PC-3 (cell line): ENCODE measurements at regions not wholly inside any gene's neighbourhood (a gene's known extent, or its start where the extent isn't known, plus 50 kb on each side); places are given as distances from the start of the nearest gene placed in this dataset.

ENCODE experiments used
- ATAC-seq: fragments of 200-7000 bp; cut with Tn5 transposase; 2 replicates; pipeline ENCODE4 v1.9.1; 2020; ENCODE audit warnings: mild to moderate bottlenecking, moderate library complexity
- BruUV-seq: library from RNA; stranded (reverse); fragments of 400-500 nt; replicated peaks from 2 replicates; lab custom pipeline; 2021; lab: Mats Ljungman, UMichigan
- CTCF ChIA-PET: fragments of 300-600 bp; sonication (Branson Sonifier 250); formaldehyde crosslinking; loops from one replicate; lab custom pipeline; 2022; ENCODE audit warnings: antibody characterized with exemption; lab: Charles Lee
- POLR2A ChIA-PET: fragments of 300-600 bp; sonication (Branson Sonifier 250); formaldehyde crosslinking; loops from one replicate; lab custom pipeline; 2022; ENCODE audit warnings: antibody characterized with exemption; ENCODE audit not compliant: unreplicated experiment; lab: Charles Lee
- DNase-seq: peaks from one replicate; pipeline ENCODE4 v3.0.0-alpha.2; 2015
- H2AFZ ChIP-seq: fragments of 300-600 bp; sonication (generic); 2 replicates; pipeline ENCODE4 v1.6.0; 2016; ENCODE audit warnings: antibody characterized with exemption, low read length
- H3F3A ChIP-seq: fragments of 300-600 bp; sonication (generic); one replicate; pipeline ENCODE4 v1.6.0; 2017; ENCODE audit warnings: antibody characterized with exemption, low read length, control low read depth, mild to moderate bottlenecking; ENCODE audit not compliant: unreplicated experiment
- H3K27ac ChIP-seq: fragments of 300-600 bp; sonication (generic); 2 replicates; pipeline ENCODE4 v1.5.1; 2016; ENCODE audit warnings: mild to moderate bottlenecking, low read length
- H3K27me3 ChIP-seq: fragments of 300-600 bp; sonication (generic); 2 replicates; pipeline ENCODE4 v1.6.1; 2016; ENCODE audit warnings: low read length, mixed read lengths
- H3K36me3 ChIP-seq: fragments of 300-600 bp; sonication (generic); 2 replicates; pipeline ENCODE4 v1.6.1; 2016; ENCODE audit warnings: low read depth, mixed run types, low read length, mixed read lengths
- H3K4me1 ChIP-seq: fragments of 300-600 bp; sonication (generic); 2 replicates; pipeline ENCODE4 v1.5.1; 2016; ENCODE audit warnings: low read length; ENCODE audit not compliant: insufficient read depth
- H3K4me2 ChIP-seq: fragments of 300-600 bp; sonication (generic); 2 replicates; pipeline ENCODE4 v1.6.0; 2016; ENCODE audit warnings: low read length
- H3K4me3 ChIP-seq: fragments of 300-600 bp; sonication (generic); 2 replicates; pipeline ENCODE4 v1.5.1; 2016; ENCODE audit warnings: mild to moderate bottlenecking, low read length, mixed read lengths
- H3K79me2 ChIP-seq: fragments of 300-600 bp; sonication (generic); 2 replicates; pipeline ENCODE4 v1.6.1; 2017; ENCODE audit warnings: low read length, mixed read lengths
- H3K9ac ChIP-seq: fragments of 300-600 bp; sonication (generic); 2 replicates; pipeline ENCODE4 v1.6.0; 2016; ENCODE audit warnings: mild to moderate bottlenecking, low read length
- H3K9me2 ChIP-seq: fragments of 300-600 bp; sonication (generic); replicated peaks from 2 replicates; pipeline ENCODE4 v1.6.1; 2016; ENCODE audit warnings: mixed run types, low read length, mixed read lengths
- H3K9me3 ChIP-seq: fragments of 300-600 bp; sonication (generic); 2 replicates; pipeline ENCODE4 v1.6.1; 2016; ENCODE audit warnings: low read length, mixed read lengths
- H4K20me1 ChIP-seq: fragments of 300-600 bp; sonication (generic); 2 replicates; pipeline ENCODE4 v1.6.1; 2016; ENCODE audit warnings: low read length, mixed read lengths
- CTCF ChIP-seq: fragments of 300-600 bp; sonication (generic); conservative IDR thresholded peaks from 2 replicates; pipeline ENCODE4 v1.5.1; 2017; ENCODE audit warnings: antibody characterized with exemption, low read depth, mild to moderate bottlenecking, low read length
- EZH2 ChIP-seq: fragments of 300-600 bp; sonication (generic); IDR thresholded peaks from one replicate; pipeline ENCODE4 v1.6.1; 2017; ENCODE audit warnings: antibody characterized with exemption, mild to moderate bottlenecking, low read length; ENCODE audit not compliant: unreplicated experiment
- EZH2phosphoT487 ChIP-seq: fragments of 300-600 bp; sonication (generic); IDR thresholded peaks from 2 replicates; pipeline ENCODE4 v1.6.1; 2018; ENCODE audit warnings: mild to moderate bottlenecking, antibody characterized with exemption, low read length, borderline replicate concordance
- intact Hi-C: fragments of 100-400 bp; cut with micrococcal nuclease; formaldehyde crosslinking; loops from 2 replicates; pipeline ENCODE4 v1.9.0; 2023

GRCh38 chr10:36725581-36726520 is 399.5 kb upstream of the ANKRD30A start:
- CTCF ChIA-PET: interaction anchor here (0.6 to 2.6 kb wide), 56 partner anchors 12 to 1967 kb away, joined by 3 to 98 read pairs (median 4); no protein-coding TSS in a partner anchor
- DNase-seq (peak; percentile 100), ATAC-seq (peak; percentile 91)
- no peaks in the 10 kb centered on the region for H4K20me1 ChIP-seq
- no peaks in the 10 kb centered on the region for H3K9me2 ChIP-seq
- peak overlapping the region; percentile 86 for H3K27ac ChIP-seq
- peak overlapping the region; percentile 83 for H3K9ac ChIP-seq
- H3K4me2 ChIP-seq: peak overlapping the region; percentile 76
- BruUV-seq: TSS peak; percentile 80
- H3K79me2 ChIP-seq: no peaks in the 10 kb centered on the region
- no peaks in the 10 kb centered on the region for H3K27me3 ChIP-seq
- H3K4me3 ChIP-seq: peak overlapping the region; percentile 49
- TF ChIP-seq EZH2phosphoT487 (no peak), CTCF (peak; percentile 100)
- no peaks in the 10 kb centered on the region for H3K36me3 ChIP-seq
- peak overlapping the region; percentile 56 for H2AFZ ChIP-seq
- intact Hi-C loops: loop anchor here (1.0 to 10.0 kb wide), 21 partner anchors 12 to 1091 kb away; partner anchors contain the start of gene FZD8
- no peaks in the 10 kb centered on the region for H3K9me3 ChIP-seq
- peaks cover 43% of the 10 kb centered on the region for H3K4me1 ChIP-seq
- POLR2A ChIA-PET: interaction anchor here (0.5 to 1.8 kb wide), 15 partner anchors 9 to 1094 kb away, joined by 3 to 9 read pairs (median 4); no protein-coding TSS in a partner anchor
- peaks cover 12% of the 10 kb centered on the region for H3F3A ChIP-seq

DNA sequence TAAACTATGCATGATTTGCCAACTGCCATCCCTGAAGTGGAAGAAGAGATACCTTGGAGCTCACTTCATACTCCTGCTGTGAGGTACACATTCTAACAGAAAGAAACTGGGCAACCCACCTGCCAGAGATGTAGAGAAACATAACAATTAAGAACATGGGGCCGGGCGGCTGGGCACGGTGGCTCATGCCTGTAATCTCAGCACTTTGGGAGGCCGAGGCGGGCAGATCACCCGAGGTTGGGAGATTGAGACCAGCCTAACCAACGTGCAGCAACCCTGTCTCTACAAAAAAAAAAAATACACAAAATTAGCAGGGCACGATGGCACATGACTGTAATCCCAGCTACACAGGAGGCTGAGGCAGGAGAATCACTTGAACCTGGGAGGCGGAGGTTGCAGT is 402.6 kb upstream of the ANKRD30A start:
- no peak for ATAC-seq
- BruUV-seq: no TSS peak
- H3F3A ChIP-seq: peaks cover 12% of the 10 kb centered on the region

More for the DNA sequence above, 402.6 kb upstream of the ANKRD30A start:
- Histone ChIP-seq H3K4me2 (no peak overlapping the region), H3K9ac (no peak overlapping the region), H3K79me2 (no peaks in the 10 kb centered on the region), H3K36me3 (no peaks in the 10 kb centered on the region), H3K4me3 (no peak overlapping the region), H3K27ac (no peak overlapping the region), H3K27me3 (no peaks in the 10 kb centered on the region), H4K20me1 (no peaks in the 10 kb centered on the region), H2AFZ (no peak overlapping the region), H3K9me3 (no peaks in the 10 kb centered on the region), H3K4me1 (peaks cover 49% of the 10 kb centered on the region), H3K9me2 (0 out of 2 replicates have a peak, but pooled peaks cover 7% of the 10 kb centered on the region)
- intact Hi-C loops: loop anchor here (10.0 kb wide), 1 partner anchor 678 kb away; no protein-coding TSS in a partner anchor
- no peak for TF ChIP-seq EZH2
- no peak for TF ChIP-seq EZH2phosphoT487
- TF ChIP-seq CTCF: no peak
- CTCF ChIA-PET: no interaction called here
- POLR2A ChIA-PET: no interaction called here
- no peak for DNase-seq
